AG09309 (cell line): ENCODE measurements at regions not wholly inside any gene's neighbourhood (a gene's known extent, or its start where the extent isn't known, plus 50 kb on each side); places are given as distances from the start of the nearest gene placed in this dataset.
"Not testable (repeated sequence)": the region's sequence is repeated elsewhere in the genome, so short reads cannot be mapped to it uniquely, and the experiment has no call there.

Source experiments
- DNase-seq: peaks from one replicate; pipeline ENCODE4 v3.0.0-alpha.2; 2010; ENCODE audit warnings: low read depth
- H3K4me3 ChIP-seq: 2 replicates; pipeline ENCODE4 v1.5.1; 2011; ENCODE audit warnings: mild to moderate bottlenecking, low read depth, low read length, moderate library complexity; ENCODE audit not compliant: control insufficient read depth
- TF ChIP-seq, protein P1 (sequence below): IDR thresholded peaks from 2 replicates; pipeline ENCODE4 v1.5.1; 2011; ENCODE audit warnings: mild to moderate bottlenecking, low read depth, low read length, inconsistent platforms; ENCODE audit not compliant: insufficient read depth, control insufficient read depth; ENCODE audit errors: missing control alignments

DNA sequence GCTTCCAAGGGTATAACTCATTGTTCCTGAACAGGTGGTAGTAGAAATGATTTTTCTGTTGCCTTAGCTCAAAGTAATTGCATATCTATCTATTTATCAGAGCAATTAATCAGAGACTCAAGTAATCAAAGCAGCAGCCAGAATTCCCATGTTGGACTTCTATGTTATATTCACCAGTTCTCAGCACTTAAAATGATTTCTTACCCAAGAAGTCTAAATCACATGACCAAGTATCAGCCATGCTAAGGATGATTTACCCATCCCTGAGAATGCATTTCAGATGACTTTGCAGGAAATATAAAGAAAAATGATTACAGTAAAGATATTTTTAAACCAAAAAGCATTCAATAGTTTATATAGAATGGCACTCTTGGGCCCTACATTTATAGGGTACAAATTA is 352.2 kb downstream of the NUP35 start:
- TF ChIP-seq, protein P1, sequence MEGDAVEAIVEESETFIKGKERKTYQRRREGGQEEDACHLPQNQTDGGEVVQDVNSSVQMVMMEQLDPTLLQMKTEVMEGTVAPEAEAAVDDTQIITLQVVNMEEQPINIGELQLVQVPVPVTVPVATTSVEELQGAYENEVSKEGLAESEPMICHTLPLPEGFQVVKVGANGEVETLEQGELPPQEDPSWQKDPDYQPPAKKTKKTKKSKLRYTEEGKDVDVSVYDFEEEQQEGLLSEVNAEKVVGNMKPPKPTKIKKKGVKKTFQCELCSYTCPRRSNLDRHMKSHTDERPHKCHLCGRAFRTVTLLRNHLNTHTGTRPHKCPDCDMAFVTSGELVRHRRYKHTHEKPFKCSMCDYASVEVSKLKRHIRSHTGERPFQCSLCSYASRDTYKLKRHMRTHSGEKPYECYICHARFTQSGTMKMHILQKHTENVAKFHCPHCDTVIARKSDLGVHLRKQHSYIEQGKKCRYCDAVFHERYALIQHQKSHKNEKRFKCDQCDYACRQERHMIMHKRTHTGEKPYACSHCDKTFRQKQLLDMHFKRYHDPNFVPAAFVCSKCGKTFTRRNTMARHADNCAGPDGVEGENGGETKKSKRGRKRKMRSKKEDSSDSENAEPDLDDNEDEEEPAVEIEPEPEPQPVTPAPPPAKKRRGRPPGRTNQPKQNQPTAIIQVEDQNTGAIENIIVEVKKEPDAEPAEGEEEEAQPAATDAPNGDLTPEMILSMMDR, result no peak
- no peak for DNase-seq

DNA sequence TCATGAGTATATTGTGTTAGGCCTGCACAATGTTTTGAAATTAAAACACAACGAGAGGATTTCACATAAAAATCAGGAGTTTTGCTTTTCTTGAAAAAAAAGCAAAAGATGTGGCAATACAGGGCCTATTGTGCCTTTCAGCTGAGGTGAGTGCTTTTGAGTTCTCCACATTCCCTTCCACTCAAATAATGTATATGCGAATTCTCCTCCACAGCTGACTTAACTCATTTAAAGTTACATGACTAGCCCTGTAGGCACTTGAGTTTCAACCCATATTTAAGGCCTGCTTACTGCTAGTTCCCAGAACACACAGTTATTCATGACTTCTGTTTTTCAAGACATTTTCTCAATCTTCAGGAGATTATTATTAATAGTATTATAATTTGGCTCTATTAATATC is 353.1 kb downstream of the NUP35 start:
- TF ChIP-seq, protein P1, result no peak
- H3K4me3 ChIP-seq, result no peak overlapping the region
- DNase-seq, result no peak

More for the DNA sequence above, 352.2 kb downstream of the NUP35 start:
- no peak overlapping the region for H3K4me3 ChIP-seq

DNA sequence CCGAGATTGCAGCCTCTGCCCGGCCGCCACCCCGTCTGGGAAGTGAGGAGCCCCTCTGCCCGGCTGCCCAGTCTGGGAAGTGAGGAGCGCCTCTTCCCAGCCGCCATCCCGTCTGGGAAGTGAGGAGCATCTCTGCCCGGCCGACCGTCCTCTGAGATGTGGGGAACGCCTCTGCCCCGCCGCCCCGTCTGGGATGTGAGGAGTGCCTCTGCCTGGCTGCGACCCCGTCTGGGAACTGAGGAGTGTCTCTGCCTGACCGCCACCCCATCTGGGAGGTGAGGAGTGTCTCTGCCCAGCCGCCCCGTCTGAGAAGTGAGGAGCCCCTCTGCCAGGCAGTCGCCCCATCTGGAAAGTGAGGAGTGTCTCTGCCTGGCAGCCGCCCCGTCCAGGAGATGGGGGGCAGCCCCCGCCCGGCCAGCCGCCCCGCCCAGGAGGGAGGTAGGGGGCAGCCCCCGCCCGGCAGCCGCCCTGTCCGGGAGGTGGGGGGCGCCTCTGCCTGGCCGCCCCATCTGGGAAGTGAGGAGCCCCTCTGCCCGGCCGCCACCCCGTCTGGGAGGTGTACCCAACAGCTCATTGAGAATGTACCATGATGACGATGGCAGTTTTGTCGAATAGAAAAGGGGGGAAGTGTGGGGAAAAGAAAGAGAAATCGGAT is 354.8 kb downstream of the NUP35 start:
- DNase-seq, H3K4me3 ChIP-seq: not testable (repeated sequence)

DNA sequence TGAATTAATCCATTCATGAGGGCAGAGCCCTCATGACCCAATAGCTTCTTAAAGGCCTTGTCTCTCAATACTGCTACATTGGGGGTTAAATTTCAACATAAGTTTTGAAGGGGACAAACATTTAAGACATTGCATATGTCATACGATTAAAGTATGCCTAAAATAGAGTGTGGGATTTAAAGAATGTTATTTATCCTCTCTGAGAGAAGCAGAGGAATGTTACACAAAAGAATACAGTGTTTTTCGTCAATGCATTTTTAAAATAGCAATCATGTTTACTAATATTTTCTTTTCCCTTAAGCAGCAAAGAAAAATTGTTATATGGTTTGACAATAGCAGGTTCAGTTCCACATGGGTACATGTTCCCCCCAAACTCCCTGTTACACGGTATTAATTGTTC is 363.1 kb downstream of the NUP35 start:
- H3K4me3 ChIP-seq, result no peak overlapping the region
- no peak for DNase-seq
- TF ChIP-seq, protein P1, result no peak

DNA sequence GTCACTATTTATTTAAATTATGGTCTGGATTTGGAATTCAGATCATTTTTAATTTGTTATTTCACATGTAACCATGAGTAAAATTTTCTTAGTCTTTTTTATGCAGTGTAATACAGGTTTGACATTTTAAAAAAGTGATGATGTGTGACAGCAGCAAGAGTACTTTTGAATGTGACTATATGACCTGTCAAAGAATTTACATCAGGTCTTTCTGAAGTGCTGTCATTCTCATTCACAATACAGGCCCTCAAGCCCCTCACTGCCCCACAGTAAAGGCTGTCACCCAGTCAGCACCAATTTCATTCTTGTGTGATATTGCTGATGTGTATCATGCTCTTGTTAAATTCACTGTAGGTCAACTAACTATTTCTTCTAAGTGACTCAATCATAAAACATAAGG is 364.2 kb downstream of the NUP35 start:
- DNase-seq, result no peak
- no peak overlapping the region for H3K4me3 ChIP-seq
- TF ChIP-seq, protein P1, result no peak

DNA sequence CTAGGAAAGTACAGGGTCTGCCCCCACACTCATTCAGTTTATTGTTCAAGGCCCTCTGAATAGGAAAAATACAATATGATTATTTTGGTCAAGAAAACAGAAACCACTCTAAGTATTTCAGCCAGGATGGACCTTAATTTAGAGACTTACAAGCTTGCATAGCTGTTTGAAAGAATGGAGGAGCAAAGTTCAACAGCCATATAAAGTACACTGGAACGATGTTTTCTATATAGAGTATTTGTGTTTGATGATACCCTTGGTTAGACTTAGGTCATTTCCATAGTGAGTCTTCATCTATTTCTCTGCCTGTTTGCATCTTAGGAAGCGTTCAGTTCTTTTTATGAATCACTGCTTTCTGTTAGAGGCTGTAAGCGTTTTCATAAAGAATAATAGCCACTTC is 366.2 kb downstream of the NUP35 start:
- TF ChIP-seq, protein P1, result no peak
- no peak for DNase-seq
- H3K4me3 ChIP-seq, result no peak overlapping the region

DNA sequence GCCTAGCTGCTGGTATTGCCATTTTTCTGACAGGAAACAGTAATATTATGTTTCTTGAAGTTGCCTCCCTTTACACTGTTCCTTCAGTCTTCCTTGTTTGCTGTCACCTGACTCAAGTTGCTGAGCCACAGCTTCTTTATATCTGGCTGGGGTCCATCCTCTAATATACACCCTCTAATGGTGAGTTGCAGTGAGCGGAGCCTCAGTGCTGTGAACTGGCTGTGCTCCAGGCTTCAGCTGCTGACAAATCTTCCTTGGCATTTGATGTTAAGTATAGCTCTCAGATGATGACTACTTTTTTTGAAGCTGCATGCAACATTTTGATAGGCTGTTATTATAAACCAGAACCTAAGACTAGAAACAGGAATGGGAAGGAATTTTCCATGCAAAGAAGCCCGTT is 366.7 kb downstream of the NUP35 start:
- H3K4me3 ChIP-seq, result no peak overlapping the region
- no peak for DNase-seq
- TF ChIP-seq, protein P1, result no peak
